Astrocyte of the cerebellum (primary cell): ENCODE measurements at regions not wholly inside any gene's neighbourhood (a gene's known extent, or its start where the extent isn't known, plus 50 kb on each side); places are given as distances from the start of the nearest gene placed in this dataset.
A peak's percentile ranks its signal among the peaks of the same experiment; 100 is the strongest.

Experiments used
- DNase-seq: peaks from one replicate; pipeline ENCODE4 v3.0.0-alpha.2; 2011; ENCODE audit warnings: low read depth
- H3K4me3 ChIP-seq: 2 replicates; pipeline ENCODE4 v1.5.1; 2011; ENCODE audit warnings: mild to moderate bottlenecking, low read depth, low read length, moderate library complexity
- in situ Hi-C: cut with HindIII; loops from 2 replicates; pipeline ENCODE4 v1.10.0; 2017; ENCODE audit warnings: low sequenced_read_pairs
- TF ChIP-seq, protein P1 (sequence below): IDR thresholded peaks from 2 replicates; pipeline ENCODE4 v1.5.1; 2012; ENCODE audit warnings: low read length, low read depth, moderate library complexity, mild to moderate bottlenecking; ENCODE audit errors: missing control alignments

- in situ Hi-C loops, result no loop called here
- peak; percentile 28 for DNase-seq
- H3K4me3 ChIP-seq, result no peak overlapping the region
- TF ChIP-seq, protein P1, sequence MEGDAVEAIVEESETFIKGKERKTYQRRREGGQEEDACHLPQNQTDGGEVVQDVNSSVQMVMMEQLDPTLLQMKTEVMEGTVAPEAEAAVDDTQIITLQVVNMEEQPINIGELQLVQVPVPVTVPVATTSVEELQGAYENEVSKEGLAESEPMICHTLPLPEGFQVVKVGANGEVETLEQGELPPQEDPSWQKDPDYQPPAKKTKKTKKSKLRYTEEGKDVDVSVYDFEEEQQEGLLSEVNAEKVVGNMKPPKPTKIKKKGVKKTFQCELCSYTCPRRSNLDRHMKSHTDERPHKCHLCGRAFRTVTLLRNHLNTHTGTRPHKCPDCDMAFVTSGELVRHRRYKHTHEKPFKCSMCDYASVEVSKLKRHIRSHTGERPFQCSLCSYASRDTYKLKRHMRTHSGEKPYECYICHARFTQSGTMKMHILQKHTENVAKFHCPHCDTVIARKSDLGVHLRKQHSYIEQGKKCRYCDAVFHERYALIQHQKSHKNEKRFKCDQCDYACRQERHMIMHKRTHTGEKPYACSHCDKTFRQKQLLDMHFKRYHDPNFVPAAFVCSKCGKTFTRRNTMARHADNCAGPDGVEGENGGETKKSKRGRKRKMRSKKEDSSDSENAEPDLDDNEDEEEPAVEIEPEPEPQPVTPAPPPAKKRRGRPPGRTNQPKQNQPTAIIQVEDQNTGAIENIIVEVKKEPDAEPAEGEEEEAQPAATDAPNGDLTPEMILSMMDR, result no peak
Measured at GRCh38 chr5:18216016-18216415, 581.8 kb downstream of the TAF11L14 start.

- DNase-seq, result no peak
- in situ Hi-C loops, result no loop called here
- H3K4me3 ChIP-seq, result no peak overlapping the region
- TF ChIP-seq, protein P1, result no peak
Measured at GRCh38 chr5:18216729-18217128, 582.5 kb downstream of the TAF11L14 start.

- in situ Hi-C loops, result no loop called here
- no peak overlapping the region for H3K4me3 ChIP-seq
- no peak for DNase-seq
- TF ChIP-seq, protein P1, result no peak
Measured at GRCh38 chr5:18219241-18219640, 585.0 kb downstream of the TAF11L14 start.

DNA sequence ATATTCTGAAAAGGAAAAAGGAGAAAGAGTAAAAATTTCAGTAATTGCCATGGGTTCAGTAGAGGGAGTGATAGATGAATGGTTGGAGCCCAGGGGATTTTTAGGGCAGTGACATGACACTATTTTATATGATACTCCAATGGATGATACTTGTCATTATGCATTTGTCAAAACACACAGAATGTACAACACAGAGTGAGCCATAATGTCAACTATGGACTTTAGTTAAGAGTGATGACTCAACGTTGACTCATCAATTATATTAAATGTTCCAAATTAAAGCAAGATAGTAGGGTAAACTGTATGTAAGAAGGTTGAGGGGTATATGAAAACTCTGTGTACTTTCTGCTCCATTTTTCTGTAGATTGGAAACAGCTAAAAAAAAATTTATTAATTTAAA is 586.4 kb downstream of the TAF11L14 start:
- DNase-seq, result no peak
- TF ChIP-seq, protein P1, result no peak
- no peak overlapping the region for H3K4me3 ChIP-seq
- in situ Hi-C loops, result no loop called here

- in situ Hi-C loops, result no loop called here
- TF ChIP-seq, protein P1, result no peak
- no peak for DNase-seq
- no peak overlapping the region for H3K4me3 ChIP-seq
Measured at GRCh38 chr5:18236386-18236785, 602.1 kb downstream of the TAF11L14 start.

- H3K4me3 ChIP-seq, result no peak overlapping the region
- no peak for DNase-seq
- TF ChIP-seq, protein P1, result no peak
- in situ Hi-C loops, result no loop called here
Measured at GRCh38 chr5:18238321-18238720, 604.1 kb downstream of the TAF11L14 start.

- H3K4me3 ChIP-seq, result no peak overlapping the region
- in situ Hi-C loops, result no loop called here
- DNase-seq, result no peak
- TF ChIP-seq, protein P1, result no peak
Measured at GRCh38 chr5:18240971-18241370, 606.7 kb downstream of the TAF11L14 start.
